ENCODE measurements at regions not wholly inside any gene's neighbourhood (a gene's known extent, or its start where the extent isn't known, plus 50 kb on each side); places are given as distances from the start of the nearest gene placed in this dataset.

DNA sequence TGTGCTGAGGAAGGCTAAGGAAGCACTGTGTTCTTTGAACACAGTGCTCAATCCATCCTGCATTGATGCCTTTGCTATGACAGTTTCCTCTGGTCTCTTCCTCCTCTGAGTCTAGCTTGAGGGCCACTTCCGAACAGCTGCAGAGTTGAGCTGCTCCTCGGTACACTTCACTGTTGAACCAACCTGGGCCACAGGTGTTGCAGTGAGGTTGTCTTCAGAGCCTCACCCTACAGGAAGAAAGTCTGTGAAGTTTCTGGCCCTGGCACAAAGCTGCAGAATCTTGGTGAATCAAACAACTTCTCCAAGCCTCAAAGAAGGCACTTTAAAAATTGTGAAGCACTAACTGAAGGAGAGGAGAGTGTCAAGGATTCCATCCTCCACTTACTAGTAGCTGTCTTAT is 394.0 kb downstream of the KCNRG start:
- H3K4me2 ChIP-seq (ENCODE audit: low read length), result no peak overlapping the region
- H3K4me1 ChIP-seq (ENCODE audit: insufficient read depth, low read length), result peaks cover 26% of the 10 kb centered on the region
- H3K9ac ChIP-seq (ENCODE audit: low read length), result no peak overlapping the region
- H3K27ac Mint-ChIP-seq (ENCODE audit: unreplicated experiment), result no peak overlapping the region
- no peaks in the 10 kb centered on the region for H3K36me3 Mint-ChIP-seq (ENCODE audit: low read depth, unreplicated experiment)
- TF ChIP-seq EZH2 (IDR thresholded peaks at IDR 0.05; ENCODE audit: insufficient read depth, low read length), result no peak
- TF ChIP-seq, protein P1, sequence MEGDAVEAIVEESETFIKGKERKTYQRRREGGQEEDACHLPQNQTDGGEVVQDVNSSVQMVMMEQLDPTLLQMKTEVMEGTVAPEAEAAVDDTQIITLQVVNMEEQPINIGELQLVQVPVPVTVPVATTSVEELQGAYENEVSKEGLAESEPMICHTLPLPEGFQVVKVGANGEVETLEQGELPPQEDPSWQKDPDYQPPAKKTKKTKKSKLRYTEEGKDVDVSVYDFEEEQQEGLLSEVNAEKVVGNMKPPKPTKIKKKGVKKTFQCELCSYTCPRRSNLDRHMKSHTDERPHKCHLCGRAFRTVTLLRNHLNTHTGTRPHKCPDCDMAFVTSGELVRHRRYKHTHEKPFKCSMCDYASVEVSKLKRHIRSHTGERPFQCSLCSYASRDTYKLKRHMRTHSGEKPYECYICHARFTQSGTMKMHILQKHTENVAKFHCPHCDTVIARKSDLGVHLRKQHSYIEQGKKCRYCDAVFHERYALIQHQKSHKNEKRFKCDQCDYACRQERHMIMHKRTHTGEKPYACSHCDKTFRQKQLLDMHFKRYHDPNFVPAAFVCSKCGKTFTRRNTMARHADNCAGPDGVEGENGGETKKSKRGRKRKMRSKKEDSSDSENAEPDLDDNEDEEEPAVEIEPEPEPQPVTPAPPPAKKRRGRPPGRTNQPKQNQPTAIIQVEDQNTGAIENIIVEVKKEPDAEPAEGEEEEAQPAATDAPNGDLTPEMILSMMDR (IDR thresholded peaks at IDR 0.05; ENCODE audit: insufficient read depth, low read depth, low read length), result no peak
- H3K4me1 Mint-ChIP-seq (ENCODE audit: low read depth, unreplicated experiment), result peaks cover 30% of the 10 kb centered on the region
- no peak overlapping the region for H2AFZ ChIP-seq (ENCODE audit: low read depth, low read length)
- H4K20me1 ChIP-seq (ENCODE audit: insufficient read depth, low read length), result no peaks in the 10 kb centered on the region
- no peaks in the 10 kb centered on the region for H3K36me3 ChIP-seq (ENCODE audit: insufficient read depth, low read length)
- no peak for FAIRE-seq
- no peaks in the 10 kb centered on the region for H3K9me3 Mint-ChIP-seq (ENCODE audit: unreplicated experiment)
- H3K27me3 Mint-ChIP-seq (ENCODE audit: low read depth, unreplicated experiment), result no peaks in the 10 kb centered on the region
- no peaks in the 10 kb centered on the region for H3K27me3 ChIP-seq (ENCODE audit: insufficient read depth, low read length)
- no peak overlapping the region for H3K27ac ChIP-seq (ENCODE audit: low read depth, low read length)
- DNase-seq (ENCODE audit: low read depth), result no peak
- H3K4me3 ChIP-seq (ENCODE audit: insufficient read depth, low read depth, low read length), result no peak overlapping the region
- no peak overlapping the region for H3K4me3 Mint-ChIP-seq (ENCODE audit: unreplicated experiment)
- H3K9me3 ChIP-seq (ENCODE audit: insufficient read depth, low read depth, low read length), result no peaks in the 10 kb centered on the region
- no peaks in the 10 kb centered on the region for H3K79me2 ChIP-seq (ENCODE audit: insufficient read depth, low read length)

DNA sequence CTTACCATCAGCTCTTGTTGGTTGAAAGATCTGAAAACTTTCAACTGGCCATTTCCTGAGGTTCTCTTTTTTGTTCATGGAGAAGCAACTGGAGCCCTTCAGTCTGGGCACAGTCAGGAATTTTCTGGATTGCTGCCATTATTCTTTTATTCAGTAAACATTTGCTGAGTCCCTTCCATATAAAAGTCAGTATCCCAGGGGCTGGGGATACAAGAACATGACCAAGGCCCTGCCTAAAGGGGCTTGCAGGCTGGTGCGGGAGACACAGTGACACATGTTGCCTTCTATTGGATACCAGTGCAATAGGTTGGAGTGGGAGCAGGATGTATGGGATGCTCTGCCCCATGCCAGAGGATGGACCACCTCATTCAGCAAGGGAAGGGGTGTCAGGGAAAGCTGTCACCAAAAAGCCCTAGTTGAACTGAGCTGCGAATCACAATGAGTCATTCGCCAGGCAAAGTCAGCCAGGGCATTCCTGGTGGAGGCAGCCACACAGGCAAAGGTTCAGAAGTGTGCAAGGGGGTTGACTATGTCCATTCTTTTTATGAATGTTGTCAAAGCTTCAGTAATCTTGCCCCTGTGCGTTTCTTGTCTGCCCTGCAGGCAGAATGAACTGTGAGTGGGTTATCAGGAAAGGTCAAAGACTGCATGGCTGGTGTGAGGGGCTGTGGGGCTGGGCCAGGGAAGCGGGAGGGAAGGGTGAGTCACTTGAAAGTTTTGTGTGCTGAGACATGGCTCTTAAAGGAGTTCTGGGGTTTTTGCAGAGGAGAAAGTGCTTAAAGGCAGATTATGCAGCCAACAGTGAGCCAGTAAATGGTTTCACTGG is 395.9 kb downstream of the KCNRG start:
- Histone ChIP-seq H3K27me3 (ENCODE audit: insufficient read depth, low read length) (no peaks in the 10 kb centered on the region), H3K9ac (ENCODE audit: low read length) (no peak overlapping the region), H4K20me1 (ENCODE audit: insufficient read depth, low read length) (no peaks in the 10 kb centered on the region), H3K27ac (ENCODE audit: low read depth, low read length) (peak overlapping the region; percentile 33), H3K9me3 (ENCODE audit: insufficient read depth, low read depth, low read length) (no peaks in the 10 kb centered on the region), H3K4me3 (ENCODE audit: insufficient read depth, low read depth, low read length) (no peak overlapping the region), H3K79me2 (ENCODE audit: insufficient read depth, low read length) (no peaks in the 10 kb centered on the region), H2AFZ (ENCODE audit: low read depth, low read length) (peak overlapping the region; percentile 27), H3K36me3 (ENCODE audit: insufficient read depth, low read length) (no peaks in the 10 kb centered on the region), H3K4me2 (ENCODE audit: low read length) (peak overlapping the region; percentile 55), H3K4me1 (ENCODE audit: insufficient read depth, low read length) (peaks cover 26% of the 10 kb centered on the region)
- H3K9me3 Mint-ChIP-seq (ENCODE audit: unreplicated experiment), result peaks cover 6% of the 10 kb centered on the region
- no peak overlapping the region for H3K4me3 Mint-ChIP-seq (ENCODE audit: unreplicated experiment)
- FAIRE-seq (peak; percentile 95), DNase-seq (ENCODE audit: low read depth) (peak; percentile 90)
- H3K27ac Mint-ChIP-seq (ENCODE audit: unreplicated experiment), result peak overlapping the region; percentile 75
- H3K36me3 Mint-ChIP-seq (ENCODE audit: low read depth, unreplicated experiment), result peaks cover 3% of the 10 kb centered on the region
- H3K4me1 Mint-ChIP-seq (ENCODE audit: low read depth, unreplicated experiment), result peaks cover 30% of the 10 kb centered on the region
- TF ChIP-seq, protein P1 (IDR thresholded peaks at IDR 0.05; ENCODE audit: insufficient read depth, low read depth, low read length), result no peak
- no peak for TF ChIP-seq EZH2 (IDR thresholded peaks at IDR 0.05; ENCODE audit: insufficient read depth, low read length)
- H3K27me3 Mint-ChIP-seq (ENCODE audit: low read depth, unreplicated experiment), result no peaks in the 10 kb centered on the region

DNA sequence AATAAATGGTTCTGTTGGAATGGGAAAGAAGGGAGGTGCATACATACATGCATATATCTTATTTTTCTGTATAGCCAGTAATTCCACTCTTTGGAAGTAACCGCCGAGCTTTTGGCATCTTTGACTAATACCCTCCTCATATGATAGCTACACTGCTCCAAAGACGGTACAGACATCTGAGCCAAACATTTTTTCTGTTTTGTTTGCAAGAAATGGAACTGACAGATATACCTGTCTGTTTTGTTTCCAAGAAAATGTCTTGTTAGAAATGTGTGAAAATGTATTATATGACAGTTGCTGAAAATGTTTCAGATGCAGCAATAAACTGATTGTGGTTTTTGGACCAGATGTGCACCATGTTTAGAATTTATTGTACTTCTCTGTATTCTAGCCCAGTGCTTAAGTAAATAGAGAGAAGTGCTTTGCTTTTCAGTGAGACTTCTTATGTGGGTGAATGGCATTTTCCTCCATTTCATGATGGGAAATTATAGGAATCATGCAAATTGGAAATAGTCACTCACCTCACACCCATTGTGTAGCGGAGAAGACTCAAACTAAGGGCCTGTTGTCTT is 396.9 kb downstream of the KCNRG start:
- Histone ChIP-seq H3K36me3 (ENCODE audit: insufficient read depth, low read length) (no peaks in the 10 kb centered on the region), H4K20me1 (ENCODE audit: insufficient read depth, low read length) (no peaks in the 10 kb centered on the region), H3K4me1 (ENCODE audit: insufficient read depth, low read length) (peaks cover 26% of the 10 kb centered on the region), H2AFZ (ENCODE audit: low read depth, low read length) (no peak overlapping the region), H3K4me3 (ENCODE audit: insufficient read depth, low read depth, low read length) (no peak overlapping the region), H3K27ac (ENCODE audit: low read depth, low read length) (peak overlapping the region; percentile 33), H3K9me3 (ENCODE audit: insufficient read depth, low read depth, low read length) (no peaks in the 10 kb centered on the region), H3K27me3 (ENCODE audit: insufficient read depth, low read length) (no peaks in the 10 kb centered on the region), H3K9ac (ENCODE audit: low read length) (no peak overlapping the region), H3K4me2 (ENCODE audit: low read length) (peak overlapping the region; percentile 55), H3K79me2 (ENCODE audit: insufficient read depth, low read length) (no peaks in the 10 kb centered on the region)
- H3K27me3 Mint-ChIP-seq (ENCODE audit: low read depth, unreplicated experiment), result no peaks in the 10 kb centered on the region
- peaks cover 30% of the 10 kb centered on the region for H3K4me1 Mint-ChIP-seq (ENCODE audit: low read depth, unreplicated experiment)
- TF ChIP-seq, protein P1 (IDR thresholded peaks at IDR 0.05; ENCODE audit: insufficient read depth, low read depth, low read length), result no peak
- TF ChIP-seq EZH2 (IDR thresholded peaks at IDR 0.05; ENCODE audit: insufficient read depth, low read length), result no peak
- H3K27ac Mint-ChIP-seq (ENCODE audit: unreplicated experiment), result no peak overlapping the region
- DNase-seq (ENCODE audit: low read depth) (peak; percentile 32), FAIRE-seq (peak; percentile 73)
- peaks cover 6% of the 10 kb centered on the region for H3K9me3 Mint-ChIP-seq (ENCODE audit: unreplicated experiment)
- H3K4me3 Mint-ChIP-seq (ENCODE audit: unreplicated experiment), result no peak overlapping the region
- H3K36me3 Mint-ChIP-seq (ENCODE audit: low read depth, unreplicated experiment), result peaks cover 5% of the 10 kb centered on the region

Measured in astrocyte (in vitro differentiated cells and primary cell).